C4-2B (cell line): ENCODE measurements at regions not wholly inside any gene's neighbourhood (a gene's known extent, or its start where the extent isn't known, plus 50 kb on each side); places are given as distances from the start of the nearest gene placed in this dataset.
"Not testable (repeated sequence)": the region's sequence is repeated elsewhere in the genome, so short reads cannot be mapped to it uniquely, and the experiment has no call there.

Experiments
- H3K27ac ChIP-seq: fragments of 450-650 bp; 2 replicates; pipeline ENCODE4 v1.5.1; 2017
- ZFX ChIP-seq: fragments of 450-650 bp; IDR thresholded peaks from 2 replicates; pipeline ENCODE4 v1.6.1; 2017
- TF ChIP-seq, protein P1 (sequence below): fragments of 450-650 bp; conservative IDR thresholded peaks from 2 replicates; pipeline ENCODE4 v1.5.1; 2017; ENCODE audit warnings: mild to moderate bottlenecking

- TF ChIP-seq, protein P1, sequence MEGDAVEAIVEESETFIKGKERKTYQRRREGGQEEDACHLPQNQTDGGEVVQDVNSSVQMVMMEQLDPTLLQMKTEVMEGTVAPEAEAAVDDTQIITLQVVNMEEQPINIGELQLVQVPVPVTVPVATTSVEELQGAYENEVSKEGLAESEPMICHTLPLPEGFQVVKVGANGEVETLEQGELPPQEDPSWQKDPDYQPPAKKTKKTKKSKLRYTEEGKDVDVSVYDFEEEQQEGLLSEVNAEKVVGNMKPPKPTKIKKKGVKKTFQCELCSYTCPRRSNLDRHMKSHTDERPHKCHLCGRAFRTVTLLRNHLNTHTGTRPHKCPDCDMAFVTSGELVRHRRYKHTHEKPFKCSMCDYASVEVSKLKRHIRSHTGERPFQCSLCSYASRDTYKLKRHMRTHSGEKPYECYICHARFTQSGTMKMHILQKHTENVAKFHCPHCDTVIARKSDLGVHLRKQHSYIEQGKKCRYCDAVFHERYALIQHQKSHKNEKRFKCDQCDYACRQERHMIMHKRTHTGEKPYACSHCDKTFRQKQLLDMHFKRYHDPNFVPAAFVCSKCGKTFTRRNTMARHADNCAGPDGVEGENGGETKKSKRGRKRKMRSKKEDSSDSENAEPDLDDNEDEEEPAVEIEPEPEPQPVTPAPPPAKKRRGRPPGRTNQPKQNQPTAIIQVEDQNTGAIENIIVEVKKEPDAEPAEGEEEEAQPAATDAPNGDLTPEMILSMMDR, result no peak
- no peak for TF ChIP-seq ZFX
- H3K27ac ChIP-seq, result no peak overlapping the region
Measured at GRCh38 chr1:60268451-60268850, 194.9 kb upstream of the C1orf87 start.

DNA sequence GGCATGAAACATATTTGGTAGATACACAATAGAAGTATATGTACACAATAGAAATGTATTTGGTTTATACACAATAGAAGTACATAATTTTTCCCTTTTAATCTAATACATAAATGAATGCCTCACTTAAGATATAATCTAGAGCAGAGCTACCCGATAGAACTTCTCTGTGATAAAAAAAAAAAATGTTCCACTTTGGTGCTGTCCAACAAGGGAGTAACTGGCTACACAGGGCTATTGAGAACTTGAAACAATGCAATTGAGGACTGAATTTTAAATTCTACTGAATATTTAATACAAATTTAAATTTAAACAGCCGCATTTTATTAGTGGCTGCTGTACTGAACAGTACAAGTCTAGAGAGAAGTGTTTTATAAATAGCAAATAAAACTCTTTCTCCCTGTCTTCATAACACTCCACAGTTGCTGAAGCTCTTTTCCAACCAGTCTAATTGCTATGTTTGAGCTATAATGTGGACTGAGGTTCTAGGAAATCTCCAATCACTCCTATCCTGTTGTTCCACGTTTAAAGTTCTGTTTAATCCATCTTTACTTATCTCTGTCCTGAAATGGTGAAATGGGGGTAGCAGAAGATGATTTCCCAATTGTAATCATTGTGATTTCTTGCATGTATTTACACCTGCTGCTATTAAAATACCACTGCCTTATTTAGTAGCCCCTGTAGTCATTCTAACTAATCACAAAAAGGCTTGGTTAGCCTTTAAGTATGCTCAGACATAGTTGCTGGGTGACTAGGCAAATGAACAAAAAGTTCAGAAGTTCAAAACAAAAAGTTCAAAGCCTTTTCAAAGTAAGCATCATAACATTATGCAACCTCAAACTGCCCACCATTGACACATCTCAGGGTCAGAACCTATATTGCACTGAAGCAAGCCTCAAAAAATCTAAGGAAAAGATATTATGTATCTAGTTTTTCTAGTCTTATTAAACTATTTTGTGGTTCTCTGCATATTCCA, 192.3 kb upstream of the C1orf87 start:
- TF ChIP-seq, protein P1, result no peak
- no peak for TF ChIP-seq ZFX
- no peak overlapping the region for H3K27ac ChIP-seq

GRCh38 chr1:60262701-60263100, 189.1 kb upstream of the C1orf87 start:
- H3K27ac ChIP-seq, result no peak overlapping the region
- TF ChIP-seq ZFX, result no peak
- TF ChIP-seq, protein P1, result no peak

DNA sequence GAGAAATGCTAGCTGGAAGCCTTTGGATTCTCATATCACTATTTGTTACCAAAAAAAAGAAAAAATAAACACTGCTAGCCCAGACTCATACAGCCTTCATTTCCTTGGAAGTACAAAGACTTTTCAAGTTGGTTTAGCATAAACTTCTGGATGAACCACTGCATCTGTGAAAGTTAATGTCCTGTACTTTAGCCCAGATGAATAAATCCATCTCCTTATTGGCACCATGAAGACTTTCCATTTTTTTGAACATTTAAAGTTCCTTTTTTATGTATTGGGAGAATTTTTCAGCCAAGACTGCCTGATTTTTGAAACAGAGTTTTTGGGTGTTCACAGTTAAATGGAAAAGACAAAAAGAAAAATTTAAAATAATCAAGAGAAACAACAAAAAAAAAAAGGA, 184.0 kb upstream of the C1orf87 start:
- TF ChIP-seq, protein P1, result no peak
- TF ChIP-seq ZFX, result no peak
- H3K27ac ChIP-seq, result no peak overlapping the region

DNA sequence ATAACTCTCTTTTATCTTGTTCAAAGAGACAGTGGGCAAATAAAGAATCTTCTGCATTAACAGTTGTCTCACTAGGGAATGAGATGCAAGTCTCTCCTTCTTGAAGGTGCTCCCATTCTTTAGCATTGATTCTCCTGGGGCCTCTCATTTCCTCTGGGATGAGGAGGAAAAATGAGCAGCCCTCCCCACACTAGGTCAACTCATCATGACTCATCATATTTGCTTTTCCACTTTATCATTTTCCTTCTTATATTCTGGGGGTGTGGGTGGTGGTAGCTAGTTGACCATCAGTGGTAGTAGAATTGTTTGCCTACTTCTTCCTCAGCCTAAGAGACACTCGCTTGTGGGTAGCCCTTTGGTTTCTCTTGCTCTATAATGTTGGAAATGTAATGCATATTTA, 182.0 kb upstream of the C1orf87 start:
- H3K27ac ChIP-seq, result no peak overlapping the region
- TF ChIP-seq ZFX, result no peak
- TF ChIP-seq, protein P1, result no peak

DNA sequence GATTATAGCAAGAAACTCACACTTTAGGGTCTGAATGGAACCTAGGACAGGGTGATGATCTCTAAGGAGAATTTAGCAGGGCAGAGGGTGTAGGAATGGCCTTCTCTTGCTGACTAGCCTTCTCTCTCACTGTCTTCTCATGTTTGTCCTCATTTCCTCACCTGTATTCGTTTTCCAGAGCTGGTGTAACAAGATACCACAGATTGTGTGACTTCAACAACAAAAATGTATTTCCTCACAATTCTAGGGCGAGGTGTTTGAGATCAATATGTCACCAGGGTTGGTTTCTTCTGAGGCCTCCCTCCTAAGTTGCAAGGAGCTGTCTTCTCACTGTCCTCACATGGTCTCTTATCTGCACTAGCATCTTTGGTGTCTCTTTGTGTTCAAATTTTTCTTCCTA, 177.9 kb upstream of the C1orf87 start:
- no peak overlapping the region for H3K27ac ChIP-seq
- TF ChIP-seq, protein P1, result no peak
- TF ChIP-seq ZFX, result no peak

- not testable (repeated sequence) for H3K27ac ChIP-seq
Measured at GRCh38 chr1:60247467-60247866, 173.9 kb upstream of the C1orf87 start.

- no peak overlapping the region for H3K27ac ChIP-seq
- TF ChIP-seq, protein P1, result no peak
- TF ChIP-seq ZFX, result no peak
Measured at GRCh38 chr1:60245324-60245723, 171.8 kb upstream of the C1orf87 start.
